GM19025 (cell line): ENCODE measurements at regions not wholly inside any gene's neighbourhood (a gene's known extent, or its start where the extent isn't known, plus 50 kb on each side); places are given as distances from the start of the nearest gene placed in this dataset.

ENCODE experiments used
- ATAC-seq: cut with Tn5 transposase; IDR thresholded peaks from one replicate; pipeline ENCODE4 v1.9.1; 2021; ENCODE audit warnings: mild to moderate bottlenecking, low read depth, moderate library complexity; ENCODE audit not compliant: unreplicated experiment

DNA sequence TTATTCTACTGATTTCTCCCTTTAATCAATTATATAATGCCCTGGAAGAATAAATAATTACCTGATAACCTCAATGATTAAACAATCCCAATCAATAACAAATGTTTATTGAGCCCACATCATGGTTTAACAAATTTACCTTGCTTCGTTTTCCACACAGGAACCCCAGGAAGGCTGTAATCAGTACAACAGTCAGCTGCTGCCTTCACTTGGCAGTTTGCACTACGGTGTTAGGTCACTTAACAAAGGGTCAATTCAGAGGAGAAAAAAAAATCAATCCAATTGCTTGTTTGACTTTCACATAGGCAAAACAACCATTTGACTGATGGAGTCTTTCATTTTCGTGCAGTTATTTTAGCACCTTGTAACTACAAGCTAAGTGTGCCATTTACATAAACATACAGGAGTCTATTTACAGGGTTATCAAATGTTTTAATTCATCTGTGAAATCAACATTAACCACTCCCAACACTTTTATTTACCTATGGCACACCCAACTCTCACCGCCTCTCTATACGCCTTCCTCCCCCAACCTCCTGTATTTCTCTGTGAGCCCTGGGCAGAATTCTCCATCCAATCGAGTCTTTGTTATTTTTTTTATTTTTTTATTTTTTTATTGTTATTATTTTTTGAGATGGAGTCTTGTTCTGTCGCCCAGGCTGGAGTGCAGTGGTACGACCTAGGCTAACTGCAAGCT is 140.4 kb upstream of the TAB2 start:
- ATAC-seq = no peak

GRCh38 chr6:149179431-149179830 is 138.1 kb upstream of the TAB2 start:
- no peak for ATAC-seq

DNA sequence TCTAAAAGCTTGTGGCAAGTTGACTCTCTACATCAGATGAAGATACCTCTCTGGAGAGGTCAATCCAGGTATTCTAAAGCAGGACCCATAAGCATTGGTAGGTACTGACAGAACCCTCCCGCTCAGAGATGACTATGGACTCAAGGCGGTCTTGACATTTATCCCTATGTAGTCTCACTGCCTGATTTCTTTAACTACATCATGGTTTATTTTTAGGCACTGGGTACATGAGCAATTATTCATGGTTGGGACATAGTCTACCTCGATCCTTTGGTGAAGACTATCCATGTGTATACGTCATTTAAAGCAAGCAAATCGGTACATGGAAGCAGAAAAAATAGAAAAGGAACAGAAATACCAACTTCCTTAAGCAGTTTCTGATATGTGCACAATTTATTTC is 136.2 kb upstream of the TAB2 start:
- no peak for ATAC-seq

- ATAC-seq = no peak
Measured at GRCh38 chr6:149182262-149182661, 135.2 kb upstream of the TAB2 start.

DNA sequence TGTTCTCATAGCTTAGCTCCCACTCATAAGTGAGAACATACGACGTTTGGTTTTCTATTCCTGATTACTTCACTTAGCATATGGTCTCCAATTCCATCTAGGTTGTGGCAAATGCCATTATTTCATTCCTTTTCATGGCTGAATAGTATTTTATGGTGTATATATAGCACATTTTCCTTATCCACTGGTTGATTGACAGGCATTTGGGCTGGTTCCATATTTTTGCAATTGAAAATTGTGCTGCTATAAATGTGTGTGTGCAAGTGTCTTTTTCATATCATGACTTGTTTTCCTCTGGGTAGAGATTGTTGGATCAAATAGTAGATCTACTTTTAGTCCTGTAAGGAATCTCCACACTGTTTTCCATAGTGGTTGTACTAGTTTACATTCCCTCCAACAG is 133.0 kb upstream of the TAB2 start:
- ATAC-seq = no peak

GRCh38 chr6:149185799-149186357 is 131.6 kb upstream of the TAB2 start:
- ATAC-seq = no peak

GRCh38 chr6:149186873-149187272 is 130.6 kb upstream of the TAB2 start:
- ATAC-seq = no peak

- ATAC-seq = no peak
Measured at GRCh38 chr6:149190224-149190831, 127.2 kb upstream of the TAB2 start.

- ATAC-seq = no peak
Measured at GRCh38 chr6:149194820-149195558, 122.5 kb upstream of the TAB2 start.

DNA sequence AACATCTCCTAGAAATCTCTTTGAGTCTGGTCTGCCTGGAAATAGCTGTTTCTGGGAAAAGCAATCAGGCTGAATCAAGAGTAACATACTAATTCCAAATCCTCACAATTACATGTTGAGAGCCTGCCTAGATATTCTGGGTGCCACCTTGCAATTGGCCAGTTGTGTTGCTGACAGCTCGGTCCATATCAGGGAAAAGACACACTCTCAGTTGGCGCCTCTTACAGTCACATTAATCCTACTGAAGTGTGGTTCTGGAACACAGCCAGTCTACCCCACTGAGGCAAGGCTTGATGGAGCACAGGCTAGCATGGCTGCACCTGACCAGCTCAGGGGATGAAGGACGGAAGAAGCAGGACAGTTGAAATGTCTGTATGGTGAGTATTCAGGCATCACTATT is 121.4 kb upstream of the TAB2 start:
- ATAC-seq = no peak

DNA sequence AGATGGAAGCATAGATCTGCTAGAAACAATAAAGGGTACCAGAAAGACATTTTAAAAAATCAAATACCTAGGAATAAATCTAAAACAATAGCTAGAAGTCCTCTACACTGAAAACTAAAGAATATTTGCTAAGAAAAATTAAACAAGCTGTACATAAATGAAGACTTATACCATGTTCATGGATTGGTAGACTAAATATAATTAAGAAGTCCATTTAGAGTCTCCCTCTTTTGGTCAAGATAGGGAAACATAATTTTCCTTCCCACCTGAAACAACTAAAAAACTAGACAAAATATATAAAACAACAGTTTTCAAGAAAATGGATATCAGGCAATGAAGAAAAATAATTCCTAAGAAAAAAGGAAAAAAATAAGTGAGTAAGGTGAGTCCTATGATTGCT is 120.0 kb upstream of the TAB2 start:
- no peak for ATAC-seq

GRCh38 chr6:149198265-149198664 is 119.2 kb upstream of the TAB2 start:
- no peak for ATAC-seq

DNA sequence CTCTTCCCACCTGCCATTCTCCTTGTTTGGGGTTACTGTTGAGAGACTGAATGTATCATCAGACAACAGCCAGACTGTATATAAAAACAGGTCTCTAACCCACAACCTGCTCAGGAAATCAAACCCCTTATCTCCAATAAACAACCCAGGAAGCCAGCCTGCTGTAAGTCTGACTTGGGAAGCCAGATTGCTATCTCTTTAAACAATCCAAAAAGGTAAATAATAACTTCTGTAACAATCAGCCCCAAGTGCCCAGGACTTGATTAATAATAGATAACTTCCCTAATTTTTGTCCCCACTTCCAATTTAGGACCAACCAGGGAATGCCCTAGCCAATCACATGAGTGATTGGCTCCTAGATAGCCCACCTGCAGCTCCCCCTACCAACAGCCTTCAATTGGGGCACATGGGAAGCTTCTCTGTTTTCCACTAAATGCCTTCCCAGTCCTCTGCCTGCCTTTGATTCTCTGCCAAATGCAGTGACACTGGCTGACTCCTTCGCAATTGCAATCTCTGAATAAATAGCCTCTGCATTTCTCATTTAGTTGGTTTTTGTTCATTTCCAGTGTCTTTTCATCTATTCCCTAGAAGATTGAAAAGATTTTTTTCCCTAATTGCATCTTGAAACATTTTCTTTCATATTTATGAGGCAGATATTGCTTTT is 117.1 kb upstream of the TAB2 start:
- no peak for ATAC-seq

GRCh38 chr6:149201068-149201655 is 116.3 kb upstream of the TAB2 start:
- ATAC-seq = no peak

DNA sequence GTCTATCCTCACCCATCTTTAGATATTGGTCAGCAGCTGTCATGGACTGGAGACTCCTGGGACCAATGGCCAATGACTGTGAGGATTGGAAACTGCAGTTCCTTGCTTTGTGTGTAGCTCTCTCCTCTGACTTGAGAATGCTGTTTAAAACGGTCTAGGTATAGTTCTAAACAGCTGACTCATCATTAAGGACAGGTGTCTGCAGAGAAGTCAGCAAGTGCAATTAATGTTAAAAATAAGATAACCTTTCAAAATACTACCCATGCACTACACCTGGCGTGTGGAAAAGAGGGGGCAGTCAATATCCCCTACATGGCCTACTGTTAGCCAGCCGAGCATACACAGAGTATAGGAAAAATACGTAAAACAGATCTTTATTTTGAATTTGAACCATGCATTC is 115.4 kb upstream of the TAB2 start:
- no peak for ATAC-seq

DNA sequence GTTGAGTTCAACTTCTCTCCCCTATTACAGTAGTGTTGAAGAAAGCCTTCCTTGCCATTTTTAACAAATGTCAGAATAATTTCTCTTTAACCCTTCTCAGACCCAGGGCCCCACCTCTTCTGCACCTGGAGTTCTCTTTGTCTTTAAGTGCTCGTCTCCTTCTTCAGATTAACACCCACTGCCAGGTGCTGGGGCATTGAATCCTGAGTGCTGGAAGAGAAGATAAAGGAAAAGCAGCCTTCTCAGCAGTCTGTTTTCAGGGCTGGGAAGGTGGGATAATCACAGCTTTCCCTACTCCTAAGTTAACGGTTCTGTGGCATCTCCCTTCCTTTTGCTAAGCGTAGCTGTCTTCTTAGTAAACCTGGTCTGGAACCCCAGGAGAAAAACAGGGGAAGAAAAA is 114.6 kb upstream of the TAB2 start:
- no peak for ATAC-seq

DNA sequence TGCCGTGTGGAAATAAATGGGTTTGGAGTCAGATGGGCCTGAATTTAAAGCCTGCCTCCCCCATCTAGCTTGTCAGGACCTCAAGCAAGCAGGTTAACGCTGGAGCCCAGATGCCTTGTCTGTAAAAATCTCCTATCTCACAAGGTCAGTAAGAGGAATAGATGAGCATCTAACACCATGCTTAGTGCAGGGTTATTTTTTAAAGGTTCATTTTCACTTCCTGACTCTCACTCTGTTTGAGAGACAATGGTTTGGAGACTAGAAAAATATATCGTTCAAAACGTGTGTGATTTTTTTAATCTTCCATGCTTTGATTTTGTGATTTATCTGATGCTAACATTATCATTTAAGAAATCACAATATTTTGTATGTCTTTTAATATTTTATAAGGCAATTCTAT is 114.0 kb upstream of the TAB2 start:
- ATAC-seq = no peak

- ATAC-seq = no peak
Measured at GRCh38 chr6:149208134-149208601, 109.3 kb upstream of the TAB2 start.

GRCh38 chr6:149209871-149210775 is 107.4 kb upstream of the TAB2 start:
- ATAC-seq = no peak
